HEK293 (cell line): ENCODE measurements at regions not wholly inside any gene's neighbourhood (a gene's known extent, or its start where the extent isn't known, plus 50 kb on each side); places are given as distances from the start of the nearest gene placed in this dataset.

Experiments
- CTCF ChIA-PET: fragments of 350-600 bp; formaldehyde crosslinking; extraction: SDS; loops from one replicate; lab custom pipeline; 2021; ENCODE audit warnings: antibody characterized with exemption; lab: Yijun Ruan, JAX
- POLR2A ChIA-PET: fragments of 300-600 bp; formaldehyde crosslinking; extraction: SDS; loops from one replicate; lab custom pipeline; 2020; ENCODE audit warnings: antibody characterized with exemption, inconsistent platforms; lab: Yijun Ruan, JAX
- H3K27ac ChIP-seq: fragments of 200-500 bp; sonication (Bioruptor generic); 2 replicates; pipeline ENCODE4 v1.5.1; 2014; ENCODE audit warnings: low read depth, low read length, control low read depth, inconsistent platforms; ENCODE audit errors: extremely low read depth
- H3K36me3 ChIP-seq, 2 experiments: fragments of 200-500 bp in 1 of 2; sonication (Bioruptor generic) in 1 of 2; 1 replicate in 1 of 2; 2 replicates in 1 of 2; pipeline ENCODE4 v1.5.1; 2014 to 2017; ENCODE audit warnings: inconsistent platforms in 2 of 2, low read length in 2 of 2; ENCODE audit not compliant: control insufficient read depth in 2 of 2, insufficient read depth in 1 of 2
- H3K4me1 ChIP-seq: fragments of 200-500 bp; sonication (Bioruptor generic); 2 replicates; pipeline ENCODE4 v1.5.1; 2014; ENCODE audit warnings: mild to moderate bottlenecking, low read length, inconsistent platforms; ENCODE audit not compliant: control insufficient read depth, insufficient read depth
- H3K4me3 ChIP-seq: 2 replicates; pipeline ENCODE4 v1.5.1; 2011; ENCODE audit warnings: low read depth, mild to moderate bottlenecking, control low read depth, low read length, moderate library complexity
- H3K9me3 ChIP-seq: fragments of 200-500 bp; sonication (Bioruptor generic); 2 replicates; pipeline ENCODE4 v1.5.1; 2014; ENCODE audit warnings: low read depth, low read length, inconsistent platforms; ENCODE audit not compliant: control insufficient read depth, insufficient read depth
- BCL11B ChIP-seq: fragments of 450-650 bp; formaldehyde crosslinking; IDR thresholded peaks from 2 replicates; pipeline ENCODE4 v1.5.1; 2016; ENCODE audit warnings: low read depth, missing biosample characterization, missing genetic modification characterization
- ELK4 ChIP-seq: IDR thresholded peaks from 2 replicates; pipeline ENCODE4 v1.6.1; 2011; ENCODE audit warnings: mild to moderate bottlenecking, low read depth, low read length, borderline replicate concordance
- GLI2 ChIP-seq: fragments of 450-650 bp; formaldehyde crosslinking; IDR thresholded peaks from 2 replicates; pipeline ENCODE4; 2017; ENCODE audit warnings: missing biosample characterization, missing genetic modification characterization, low read depth, borderline replicate concordance
- KLF16 ChIP-seq: fragments of 450-650 bp; formaldehyde crosslinking; IDR thresholded peaks from 2 replicates; pipeline ENCODE4 v1.5.1; 2017; ENCODE audit warnings: missing biosample characterization, missing genetic modification characterization
- KLF7 ChIP-seq: fragments of 450-650 bp; formaldehyde crosslinking; IDR thresholded peaks from 2 replicates; pipeline ENCODE4 v1.5.1; 2016; ENCODE audit warnings: missing biosample characterization, missing genetic modification characterization, borderline replicate concordance
- OVOL3 ChIP-seq: fragments of 450-650 bp; formaldehyde crosslinking; IDR thresholded peaks from 2 replicates; pipeline ENCODE4 v1.5.1; 2016; ENCODE audit warnings: missing biosample characterization, missing genetic modification characterization
- REST ChIP-seq: fragments of 450-650 bp; formaldehyde crosslinking; IDR thresholded peaks from 2 replicates; pipeline ENCODE4 v1.5.1; 2016; ENCODE audit warnings: missing biosample characterization, missing genetic modification characterization
- SP2 ChIP-seq: fragments of 450-650 bp; formaldehyde crosslinking; IDR thresholded peaks from 2 replicates; pipeline ENCODE4 v1.5.1; 2016; ENCODE audit warnings: missing biosample characterization, missing genetic modification characterization
- ZBTB10 ChIP-seq: fragments of 450-650 bp; formaldehyde crosslinking; IDR thresholded peaks from 2 replicates; pipeline ENCODE4 v1.5.1; 2016; ENCODE audit warnings: missing biosample characterization, missing genetic modification characterization
- ZBTB11 ChIP-seq: fragments of 450-650 bp; formaldehyde crosslinking; conservative IDR thresholded peaks from 2 replicates; pipeline ENCODE4 v1.5.1; 2016; ENCODE audit warnings: low read depth, missing biosample characterization, missing genetic modification characterization
- ZNF121 ChIP-seq: fragments of 450-650 bp; formaldehyde crosslinking; IDR thresholded peaks from 2 replicates; pipeline ENCODE4 v1.5.1; 2016; ENCODE audit warnings: missing biosample characterization, missing genetic modification characterization
- ZNF132 ChIP-seq: fragments of 450-650 bp; formaldehyde crosslinking; IDR thresholded peaks from 2 replicates; pipeline ENCODE4 v1.5.1; 2017; ENCODE audit warnings: missing biosample characterization, missing genetic modification characterization, borderline replicate concordance
- ZNF211 ChIP-seq: fragments of 450-650 bp; formaldehyde crosslinking; IDR thresholded peaks from 2 replicates; pipeline ENCODE4 v1.5.1; 2016; ENCODE audit warnings: low read depth, missing biosample characterization, missing genetic modification characterization
- ZNF280D ChIP-seq: fragments of 450-650 bp; formaldehyde crosslinking; IDR thresholded peaks from 2 replicates; pipeline ENCODE4 v1.5.1; 2016; ENCODE audit warnings: missing biosample characterization, missing genetic modification characterization
- ZNF37A ChIP-seq: fragments of 450-650 bp; IDR thresholded peaks from 2 replicates; pipeline ENCODE4 v1.5.1; 2018; ENCODE audit warnings: missing biosample characterization, missing genetic modification characterization
- ZNF645 ChIP-seq: fragments of 450-650 bp; formaldehyde crosslinking; IDR thresholded peaks from 2 replicates; pipeline ENCODE4; 2016; ENCODE audit warnings: missing biosample characterization, missing genetic modification characterization
- ZNF654 ChIP-seq: fragments of 450-650 bp; formaldehyde crosslinking; IDR thresholded peaks from 2 replicates; pipeline ENCODE4 v1.5.1; 2016; ENCODE audit warnings: low read depth, missing biosample characterization, missing genetic modification characterization

- Histone ChIP-seq H3K4me1 (no peaks in the 10 kb centered on the region), H3K36me3 (no peaks in the 10 kb centered on the region), H3K27ac (no peak overlapping the region), H3K9me3 (no peaks in the 10 kb centered on the region), H3K4me3 (no peak overlapping the region)
- POLR2A ChIA-PET = no interaction called here
- TF ChIP-seq ELK4 (no peak), ZNF37A (no peak)
- CTCF ChIA-PET = no interaction called here
These were observed 187.4 kb upstream of the PDE1C start for GRCh38 chr7:32257621-32258020.

- CTCF ChIA-PET = no interaction called here
- Histone ChIP-seq H3K27ac (no peak overlapping the region), H3K4me1 (no peaks in the 10 kb centered on the region), H3K36me3 (no peaks in the 10 kb centered on the region), H3K9me3 (no peaks in the 10 kb centered on the region), H3K4me3 (no peak overlapping the region)
- POLR2A ChIA-PET = no interaction called here
- no peak for TF ChIP-seq ZNF280D
- TF ChIP-seq GLI2 = no peak
- no peak for TF ChIP-seq KLF16 (tag by site-specific recombination)
- TF ChIP-seq ZNF121 (tag by site-specific recombination) = no peak
- no peak for TF ChIP-seq ZNF132 (tag by site-specific recombination)
- TF ChIP-seq ZBTB11 = no peak
- TF ChIP-seq ZBTB10 = no peak
- no peak for TF ChIP-seq ZNF645
- no peak for TF ChIP-seq REST (tag by site-specific recombination)
- no peak for TF ChIP-seq KLF7 (tag by site-specific recombination)
- TF ChIP-seq OVOL3 (tag by site-specific recombination) = no peak
- no peak for TF ChIP-seq ZNF654 (tag by site-specific recombination)
- no peak for TF ChIP-seq SP2 (tag by site-specific recombination)
- TF ChIP-seq BCL11B (tag by site-specific recombination) = no peak
- TF ChIP-seq ZNF211 = no peak
These were observed 186.6 kb upstream of the PDE1C start for GRCh38 chr7:32256811-32257210.
